Neuronal stem cell (in vitro differentiated cells): ENCODE measurements at regions not wholly inside any gene's neighbourhood (a gene's known extent, or its start where the extent isn't known, plus 50 kb on each side); places are given as distances from the start of the nearest gene placed in this dataset.

Source experiments
- DNase-seq: peaks from one replicate; pipeline ENCODE4 v3.0.0-alpha.2; 2013; ENCODE audit warnings: low spot score
- H2AFZ ChIP-seq: one replicate; pipeline ENCODE4 v1.6.1; 2013; ENCODE audit warnings: mild to moderate bottlenecking, low read length, inconsistent platforms
- H2AK5ac ChIP-seq: 2 replicates; pipeline ENCODE4 v1.6.1; 2013; ENCODE audit warnings: low read depth, mild to moderate bottlenecking, inconsistent platforms, low read length, moderate library complexity, mixed read lengths
- H2BK120ac ChIP-seq: 2 replicates; pipeline ENCODE4 v1.6.1; 2013; ENCODE audit warnings: low read depth, mild to moderate bottlenecking, inconsistent platforms, low read length, moderate library complexity, mixed read lengths
- H2BK12ac ChIP-seq: one replicate; pipeline ENCODE4 v1.6.1; 2013; ENCODE audit warnings: low read length, inconsistent platforms
- H2BK15ac ChIP-seq: 2 replicates; pipeline ENCODE4 v1.6.1; 2013; ENCODE audit warnings: mild to moderate bottlenecking, low read length, inconsistent platforms, mixed read lengths
- H2BK5ac ChIP-seq: one replicate; pipeline ENCODE4 v1.6.1; 2013; ENCODE audit warnings: inconsistent platforms, mild to moderate bottlenecking, low read length, moderate library complexity
- H3K14ac ChIP-seq: one replicate; pipeline ENCODE4 v1.6.1; 2013; ENCODE audit warnings: low read length, inconsistent platforms
- H3K18ac ChIP-seq: 2 replicates; pipeline ENCODE4 v1.6.1; 2013; ENCODE audit warnings: low read length, inconsistent platforms
- H3K23ac ChIP-seq: 2 replicates; pipeline ENCODE4 v1.6.1; 2013; ENCODE audit warnings: low read depth, mild to moderate bottlenecking, mixed read lengths, low read length, inconsistent platforms; ENCODE audit not compliant: poor library complexity
- H3K27ac ChIP-seq: replicated peaks from 3 replicates; pipeline ENCODE4 v1.5.1; 2013; ENCODE audit warnings: low read length, inconsistent platforms
- H3K27me3 ChIP-seq, 3 experiments: 2 replicates each; pipeline ENCODE4 v1.6.1; 2013; ENCODE audit warnings: low read length in 3 of 3, mild to moderate bottlenecking in 2 of 3, inconsistent platforms in 1 of 3, low read depth in 1 of 3, mixed read lengths in 1 of 3, moderate library complexity in 1 of 3; ENCODE audit not compliant: control insufficient read depth in 3 of 3, insufficient read depth in 3 of 3
- H3K36me3 ChIP-seq, 2 donors: replicated peaks in 1 of 2; 2 replicates each; pipeline ENCODE4 v1.6.1; 2013; ENCODE audit warnings: low read length in 2 of 2; ENCODE audit not compliant: control insufficient read depth in 2 of 2, insufficient read depth in 2 of 2
- H3K4ac ChIP-seq: 2 replicates; pipeline ENCODE4 v1.6.1; 2013; ENCODE audit warnings: inconsistent platforms, mild to moderate bottlenecking, low read length, moderate library complexity
- H3K4me1 ChIP-seq, 2 donors: 1 replicate in 1 of 2; 2 replicates in 1 of 2; pipeline ENCODE4 v1.6.1; 2013; ENCODE audit warnings: low read length in 2 of 2, low read depth in 1 of 2; ENCODE audit not compliant: control insufficient read depth in 2 of 2, insufficient read depth in 1 of 2
- H3K4me2 ChIP-seq: one replicate; pipeline ENCODE4 v1.6.1; 2013; ENCODE audit warnings: mild to moderate bottlenecking, low read length, inconsistent platforms; ENCODE audit not compliant: insufficient read depth, poor library complexity, severe bottlenecking
- H3K4me3 ChIP-seq, 2 donors: 2 replicates each; pipeline ENCODE4 v1.5.1; 2013; ENCODE audit warnings: low read length in 2 of 2, mild to moderate bottlenecking in 2 of 2, inconsistent platforms in 1 of 2, moderate library complexity in 1 of 2
- H3K79me1 ChIP-seq: one replicate; pipeline ENCODE4 v1.6.1; 2013; ENCODE audit warnings: low read depth, mild to moderate bottlenecking, inconsistent platforms, low read length, moderate library complexity
- H3K9ac ChIP-seq: one replicate; pipeline ENCODE4 v1.6.1; 2013; ENCODE audit warnings: mild to moderate bottlenecking, low read depth, low read length, inconsistent platforms; ENCODE audit not compliant: poor library complexity
- H3K9me3 ChIP-seq, 2 donors: replicated peaks in 1 of 2; 2 replicates each; pipeline versions ENCODE3 to v1.6.1; 2013; ENCODE audit warnings: low read length in 2 of 2, mild to moderate bottlenecking in 2 of 2, inconsistent platforms in 1 of 2, low read depth in 1 of 2, mixed read lengths in 1 of 2, moderate library complexity in 1 of 2; ENCODE audit not compliant: control insufficient read depth in 2 of 2, insufficient read depth in 1 of 2
- H4K8ac ChIP-seq: one replicate; pipeline ENCODE4 v1.6.1; 2013; ENCODE audit warnings: low read depth, mild to moderate bottlenecking, inconsistent platforms, low read length, moderate library complexity
- H4K91ac ChIP-seq: one replicate; pipeline ENCODE4 v1.6.1; 2013; ENCODE audit warnings: low read length, low read depth, mild to moderate bottlenecking, inconsistent platforms; ENCODE audit not compliant: poor library complexity
- WGBS, 2 donors: extraction: QIAGEN DNeasy Blood & Tissue Kit; methylation state at CpG; one replicate each; pipeline ENCODE4 v1.1.7; 2013; ENCODE audit warnings: missing lambda C conversion rate in 2 of 2, mixed read lengths in 1 of 2; ENCODE audit not compliant: insufficient read length in 2 of 2, insufficient replicate concordance in 1 of 2; ENCODE audit errors: extremely low coverage in 2 of 2; 5-methylcytosine and 5-hydroxymethylcytosine counted together

GRCh38 chr2:183269956-183270355, 145.7 kb downstream of the NUP35 start:
- Histone ChIP-seq H3K4ac (no peak overlapping the region), H2AFZ (no peak overlapping the region), H3K9ac (no peak overlapping the region), H4K8ac (no peak overlapping the region), H2AK5ac (no peak overlapping the region), H3K23ac (no peak overlapping the region), H3K4me1 (no peaks in the 10 kb centered on the region), H2BK120ac (no peak overlapping the region), H3K9me3 (no peaks in the 10 kb centered on the region), H4K91ac (no peak overlapping the region), H2BK12ac (no peak overlapping the region), H2BK5ac (no peak overlapping the region), H3K18ac (no peak overlapping the region), H3K14ac (no peak overlapping the region), H3K4me2 (no peak overlapping the region), H2BK15ac (no peak overlapping the region), H3K4me3 (no peak overlapping the region), H3K27me3 (no peaks in the 10 kb centered on the region), H3K79me1 (no peaks in the 10 kb centered on the region), H3K27ac (no peak overlapping the region), H3K36me3 (no peaks in the 10 kb centered on the region)
- WGBS, 2 donors, result no CpG with 5 or more reads among the region's 4 CpGs
- DNase-seq, result no peak

DNA sequence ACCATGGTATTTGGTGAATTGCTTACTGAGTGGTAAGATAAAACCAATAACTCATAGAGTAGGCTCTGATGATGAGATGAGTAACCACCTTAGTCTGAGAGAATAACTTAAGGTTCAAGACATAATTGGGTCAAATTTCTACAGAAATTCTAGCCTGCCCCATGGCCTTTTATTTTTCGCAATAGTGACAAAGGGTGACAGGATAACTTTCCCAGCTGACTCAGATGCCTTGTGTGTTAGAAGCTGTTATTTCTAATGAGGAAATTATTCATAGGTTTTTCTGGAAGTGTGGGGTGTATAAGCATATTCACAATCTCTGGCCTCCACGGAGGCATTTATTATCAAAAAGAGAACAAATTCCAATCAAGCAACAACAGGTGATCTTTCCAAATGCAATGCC, 159.0 kb downstream of the NUP35 start:
- Histone ChIP-seq H3K9me3 (no peaks in the 10 kb centered on the region), H3K23ac (no peak overlapping the region), H2BK12ac (no peak overlapping the region), H3K27ac (no peak overlapping the region), H3K79me1 (no peaks in the 10 kb centered on the region), H2BK15ac (no peak overlapping the region), H3K4ac (no peak overlapping the region), H4K8ac (no peak overlapping the region), H2BK5ac (no peak overlapping the region), H3K18ac (no peak overlapping the region), H3K4me3 (peak overlapping the region in 1 of 2 donors; percentile 42), H2AK5ac (no peak overlapping the region), H3K36me3 (no peaks in the 10 kb centered on the region), H4K91ac (no peak overlapping the region), H3K14ac (no peak overlapping the region), H2AFZ (no peak overlapping the region), H2BK120ac (no peak overlapping the region), H3K27me3 (no peaks in the 10 kb centered on the region), H3K9ac (no peak overlapping the region), H3K4me1 (peaks cover 0 to 1% of the 10 kb centered on the region in 2 donors), H3K4me2 (no peak overlapping the region)
- WGBS, 2 donors, result no CpG with 5 or more reads among the region's 2 CpGs
- DNase-seq, result no peak

GRCh38 chr2:183284606-183285005, 160.4 kb downstream of the NUP35 start:
- no peak overlapping the region for H3K4ac ChIP-seq
- H2BK5ac ChIP-seq, result no peak overlapping the region
- no peak overlapping the region for H2BK15ac ChIP-seq
- H3K9ac ChIP-seq, result no peak overlapping the region
- no peaks in the 10 kb centered on the region for H3K36me3 ChIP-seq
- H3K4me1 ChIP-seq, result peaks cover 0 to 1% of the 10 kb centered on the region in 2 donors
- H2AK5ac ChIP-seq, result no peak overlapping the region
- no peaks in the 10 kb centered on the region for H3K27me3 ChIP-seq
- H2AFZ ChIP-seq, result no peak overlapping the region
- H2BK12ac ChIP-seq, result no peak overlapping the region
- H4K91ac ChIP-seq, result no peak overlapping the region
- no peak overlapping the region for H3K4me2 ChIP-seq
- no peak for DNase-seq
- H3K23ac ChIP-seq, result no peak overlapping the region
- no peaks in the 10 kb centered on the region for H3K9me3 ChIP-seq
- no peak overlapping the region for H3K4me3 ChIP-seq
- H2BK120ac ChIP-seq, result no peak overlapping the region
- H3K18ac ChIP-seq, result no peak overlapping the region
- no peak overlapping the region for H3K27ac ChIP-seq
- no peak overlapping the region for H3K14ac ChIP-seq
- H3K79me1 ChIP-seq, result no peaks in the 10 kb centered on the region
- no peak overlapping the region for H4K8ac ChIP-seq

DNA sequence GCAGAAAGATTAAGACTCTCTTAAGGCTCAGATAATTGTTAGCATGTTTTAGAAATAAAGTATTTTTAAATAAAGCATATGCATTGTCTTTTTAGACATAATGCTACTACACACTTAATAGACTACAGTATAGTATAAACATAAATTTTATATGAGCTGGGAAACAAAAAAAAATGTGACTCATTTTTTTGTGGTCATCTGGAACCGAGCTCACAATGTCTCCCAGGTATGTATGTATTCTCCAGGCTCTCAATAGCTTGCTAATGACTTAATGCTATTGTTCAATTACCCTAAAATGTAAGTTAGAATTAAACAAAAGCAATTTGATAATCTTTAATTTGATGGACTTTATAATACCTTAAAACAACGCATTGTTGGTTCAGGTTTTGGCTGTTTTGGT, 167.2 kb downstream of the NUP35 start:
- H3K9ac ChIP-seq, result no peak overlapping the region
- no peak overlapping the region for H3K4me2 ChIP-seq
- H3K14ac ChIP-seq, result no peak overlapping the region
- no peaks in the 10 kb centered on the region for H3K36me3 ChIP-seq
- no peak overlapping the region for H2BK5ac ChIP-seq
- peaks cover 3 to 8% of the 10 kb centered on the region in 2 donors for H3K4me1 ChIP-seq
- H2BK120ac ChIP-seq, result no peak overlapping the region
- H3K27ac ChIP-seq, result no peak overlapping the region
- H2BK15ac ChIP-seq, result no peak overlapping the region
- no peaks in the 10 kb centered on the region for H3K9me3 ChIP-seq
- no peak overlapping the region for H4K91ac ChIP-seq
- H3K27me3 ChIP-seq, result no peaks in the 10 kb centered on the region
- H2BK12ac ChIP-seq, result no peak overlapping the region
- no peak overlapping the region for H3K4ac ChIP-seq
- DNase-seq, result no peak
- no peaks in the 10 kb centered on the region for H3K79me1 ChIP-seq
- no peak overlapping the region for H3K23ac ChIP-seq
- no peak overlapping the region for H4K8ac ChIP-seq
- no CpG with 5 or more reads among the region's 2 CpGs for WGBS, 2 donors
- H3K18ac ChIP-seq, result no peak overlapping the region
- no peak overlapping the region for H3K4me3 ChIP-seq
- H2AK5ac ChIP-seq, result no peak overlapping the region
- no peak overlapping the region for H2AFZ ChIP-seq
